K562 (cell line): ENCODE measurements at regions not wholly inside any gene's neighbourhood (a gene's known extent, or its start where the extent isn't known, plus 50 kb on each side); places are given as distances from the start of the nearest gene placed in this dataset.

Experiments used
- ATAC-seq: fragments of 200-7000 bp; cut with Tn5 transposase; 3 replicates; pipeline ENCODE4 v1.9.1; 2020; ENCODE audit warnings: moderate library complexity
- BruUV-seq: library from RNA; stranded (reverse); fragments of 400-500 nt; replicated peaks from 2 replicates; lab custom pipeline; 2021; lab: Mats Ljungman, UMichigan
- CTCF ChIA-PET: fragments of 300-600 bp; formaldehyde crosslinking; extraction: SDS; loops from one replicate; lab custom pipeline; 2021; ENCODE audit warnings: low intra/inter-chr PET ratio; lab: Yijun Ruan, JAX
- POLR2A ChIA-PET: fragments of 300-600, 350-650 bp; sonication (Branson Sonifier 250); formaldehyde crosslinking; extraction: SDS; loops from one replicate; lab custom pipeline; 2021; ENCODE audit warnings: antibody characterized with exemption, inconsistent platforms; lab: Yijun Ruan, JAX
- DNase-seq, 4 experiments: peaks; one replicate each; pipeline versions ENCODE4 v3.0.0 to v3.0.0-alpha.2; 2011 to 2018; ENCODE audit warnings: low spot score in 3 of 4, mixed read lengths in 3 of 4; ENCODE audit errors: extremely low read depth in 1 of 4
- FAIRE-seq: peaks from 2 replicates; lab custom pipeline; 2011; peaks lifted over from hg19 to GRCh38; lab: Jason Lieb, UNC
- H2AFZ ChIP-seq: 2 replicates; pipeline ENCODE4 v1.6.0; 2011; ENCODE audit warnings: low read depth, low read length, control low read depth, inconsistent platforms
- H3K27ac ChIP-seq: fragments of 200-600 bp; 3 replicates; pipeline ENCODE4 v1.8.0; 2011; ENCODE audit warnings: low read depth, mild to moderate bottlenecking, control low read depth, inconsistent platforms, low read length, moderate library complexity, mixed read lengths; ENCODE audit errors: extremely low read depth
- H3K27me3 ChIP-seq, 2 experiments: fragments of 300-600 bp in 1 of 2; 2 replicates in 1 of 2; 3 replicates in 1 of 2; pipeline versions ENCODE4 v1.6.0 to v1.8.0; 2011; ENCODE audit warnings: inconsistent platforms in 2 of 2, low read length in 2 of 2, mild to moderate bottlenecking in 1 of 2, mixed read lengths in 1 of 2, moderate library complexity in 1 of 2; ENCODE audit not compliant: control insufficient read depth in 2 of 2, insufficient read depth in 2 of 2
- H3K36me3 ChIP-seq: fragments of 300-600 bp; 3 replicates; pipeline ENCODE4 v1.8.0; 2011; ENCODE audit warnings: mild to moderate bottlenecking, low read length, inconsistent platforms; ENCODE audit not compliant: control insufficient read depth, insufficient read depth
- H3K4me1 ChIP-seq, 2 experiments: fragments of 200-600 bp in 1 of 2; replicated peaks in 1 of 2; 2 replicates in 1 of 2; 3 replicates in 1 of 2; pipeline versions ENCODE4 v1.5.1 to v1.8.0; 2011; ENCODE audit warnings: inconsistent platforms in 2 of 2, low read length in 2 of 2, mild to moderate bottlenecking in 1 of 2, mixed read lengths in 1 of 2, moderate library complexity in 1 of 2; ENCODE audit not compliant: control insufficient read depth in 2 of 2, insufficient read depth in 2 of 2
- H3K4me2 ChIP-seq: 2 replicates; pipeline ENCODE4 v1.6.1; 2011; ENCODE audit warnings: low read length, control low read depth, inconsistent platforms, mixed read lengths; ENCODE audit not compliant: insufficient read depth
- H3K4me3 ChIP-seq: fragments of 200-600 bp; sonication (generic), shearing (Covaris generic); 2 replicates; pipeline ENCODE4 v1.5.1; 2016; ENCODE audit warnings: control low read depth, inconsistent platforms
- H3K79me2 ChIP-seq: fragments of 200-600 bp; 3 replicates; pipeline ENCODE4 v1.8.0; 2011; ENCODE audit warnings: low read length, inconsistent platforms; ENCODE audit not compliant: control insufficient read depth, insufficient read depth
- H3K9ac ChIP-seq, 2 experiments: 2 replicates each; pipeline versions ENCODE4 v1.6.0 to v1.6.1; 2011; ENCODE audit warnings: low read depth in 2 of 2, low read length in 2 of 2, control low read depth in 1 of 2, inconsistent platforms in 1 of 2, mild to moderate bottlenecking in 1 of 2, mixed read lengths in 1 of 2; ENCODE audit not compliant: insufficient read depth in 1 of 2
- H3K9me1 ChIP-seq: one replicate; pipeline ENCODE4 v1.6.0; 2011; ENCODE audit warnings: inconsistent platforms, mild to moderate bottlenecking, low read length, moderate library complexity; ENCODE audit not compliant: control insufficient read depth, insufficient read depth
- H3K9me3 ChIP-seq: replicated peaks from 2 replicates; pipeline ENCODE4 v1.5.1; 2011; ENCODE audit warnings: low read depth, low read length, inconsistent platforms; ENCODE audit not compliant: control insufficient read depth, insufficient read depth
- H4K20me1 ChIP-seq: replicated peaks from 2 replicates; pipeline ENCODE4 v1.6.1; 2011; ENCODE audit warnings: low read length, inconsistent platforms, mixed read lengths; ENCODE audit not compliant: control insufficient read depth, insufficient read depth
- BCOR ChIP-seq: fragments of 450-650 bp; IDR thresholded peaks from 2 replicates; pipeline ENCODE4 v1.6.1; 2016
- BHLHE40 ChIP-seq: IDR thresholded peaks from 2 replicates; pipeline ENCODE4 v1.6.1; 2011; ENCODE audit warnings: low read length, improper control_type of control experiment
- CBX3 ChIP-seq, 2 experiments: IDR thresholded peaks; 1 replicate in 1 of 2; 2 replicates in 1 of 2; pipeline ENCODE4 v1.6.1; 2012; ENCODE audit warnings: inconsistent platforms in 2 of 2, low read length in 2 of 2, borderline replicate concordance in 1 of 2, control low read depth in 1 of 2
- E2F3 ChIP-seq: fragments of 250-450 bp; sonication (Bioruptor Pico); IDR thresholded peaks from 2 replicates; pipeline ENCODE4 v1.4.0; 2020; ENCODE audit warnings: mild to moderate bottlenecking
- ILF3 ChIP-seq: fragments of 450-650 bp; IDR thresholded peaks from 2 replicates; pipeline ENCODE4 v1.6.1; 2018; ENCODE audit warnings: antibody characterized with exemption, mild to moderate bottlenecking, moderate library complexity, borderline replicate concordance
- NR2F6 ChIP-seq: fragments of 450-650 bp; formaldehyde crosslinking; IDR thresholded peaks from 2 replicates; pipeline ENCODE4 v1.4.0; 2020; ENCODE audit warnings: mild to moderate bottlenecking
- RBM14 ChIP-seq: fragments of 200-400 bp; formaldehyde crosslinking; IDR thresholded peaks from 2 replicates; pipeline ENCODE4 v1.6.1; 2018; ENCODE audit warnings: low read depth, mild to moderate bottlenecking, low read length, moderate library complexity, borderline replicate concordance; ENCODE audit not compliant: insufficient read depth
- ZFX ChIP-seq: sonication (generic); formaldehyde crosslinking; IDR thresholded peaks from 2 replicates; pipeline ENCODE4 v1.8.0; 2022; ENCODE audit warnings: mild to moderate bottlenecking, missing genetic modification reagents, moderate library complexity
- ZHX1 ChIP-seq: fragments of 150-350 bp; conservative IDR thresholded peaks from 2 replicates; pipeline ENCODE4 v1.6.1; 2014; ENCODE audit warnings: low read length
- ZNF24 ChIP-seq: fragments of 450-650 bp; IDR thresholded peaks from 2 replicates; pipeline ENCODE4 v1.6.1; 2016
- ZNF384 ChIP-seq: IDR thresholded peaks from 2 replicates; pipeline ENCODE4 v1.6.1; 2012; ENCODE audit warnings: low read depth, low read length, improper control_type of control experiment
- ZNF584 ChIP-seq: fragments of 200-800 bp; sonication (Bioruptor generic); IDR thresholded peaks from 2 replicates; pipeline ENCODE4 v1.6.1; 2016; ENCODE audit warnings: low read depth, mild to moderate bottlenecking, missing genetic modification characterization, missing compliant biosample characterization
- WGBS: fragments of 100-300 bp; shearing (Covaris generic); methylation state at CpG from one replicate; pipeline ENCODE4 v1.1.6; 2016; ENCODE audit warnings: low coverage, mixed read lengths; ENCODE audit not compliant: insufficient coverage; ENCODE audit errors: missing lambda C conversion rate; 5-methylcytosine and 5-hydroxymethylcytosine counted together
- in situ Hi-C: fragments of 300-500 bp; cut with MboI; formaldehyde crosslinking; loops from 4 replicates; pipeline ENCODE4 v1.15.0; 2018; ENCODE audit warnings: inconsistent platforms, mixed read lengths
- intact Hi-C: fragments of 100-400 bp; cut with micrococcal nuclease; formaldehyde crosslinking; loops from 2 replicates; pipeline ENCODE4 v1.14.2; 2022
- TF ChIP-seq, protein P1 (sequence below), 3 experiments: IDR thresholded peaks in 2 of 3; conservative IDR thresholded peaks in 1 of 3; 2 replicates each; pipeline ENCODE4 v1.5.1; 2011 to 2012; ENCODE audit warnings: low read length in 3 of 3, mild to moderate bottlenecking in 3 of 3, control low read depth in 2 of 3, improper control_type of control experiment in 1 of 3, inconsistent platforms in 1 of 3, low read depth in 1 of 3, mixed read lengths in 1 of 3, moderate library complexity in 1 of 3; ENCODE audit not compliant: insufficient read depth in 2 of 3
- TF ChIP-seq, protein P2 (sequence below): fragments of 450-650 bp; formaldehyde crosslinking; conservative IDR thresholded peaks from 2 replicates; pipeline ENCODE4 v1.4.0; 2022; ENCODE audit warnings: mild to moderate bottlenecking, missing genetic modification characterization
- TF ChIP-seq, protein P3 (sequence below): IDR thresholded peaks from 2 replicates; pipeline ENCODE4 v1.6.1; 2016; ENCODE audit warnings: missing genetic modification characterization, missing compliant biosample characterization

GRCh38 chr10:80966326-80966986 lies 428.8 kb downstream of the SH2D4B start:
- H2AFZ ChIP-seq = no peak overlapping the region
- WGBS = 1% methylated on average over 3 of the region's 3 CpGs
- DNase-seq = no peak
- no peaks in the 10 kb centered on the region for H3K9me3 ChIP-seq
- H3K9ac ChIP-seq = no peak overlapping the region
- H3K36me3 ChIP-seq = no peaks in the 10 kb centered on the region
- intact Hi-C loops = no loop called here
- no peak overlapping the region for H3K27ac ChIP-seq
- no peaks in the 10 kb centered on the region for H3K79me2 ChIP-seq
- ATAC-seq = no peak
- ChIA-PET POLR2A (no interaction called here), CTCF (interaction anchor here (0.6 kb wide), 1 partner anchor 565 kb away, joined by 5 read pairs; no protein-coding TSS in a partner anchor)
- in situ Hi-C loops = no loop called here
- H3K9me1 ChIP-seq = no peaks in the 10 kb centered on the region
- FAIRE-seq = no peak
- H3K27me3 ChIP-seq = no peaks in the 10 kb centered on the region
- H4K20me1 ChIP-seq = no peaks in the 10 kb centered on the region
- no peak overlapping the region for H3K4me3 ChIP-seq
- no peak overlapping the region for H3K4me2 ChIP-seq
- no peaks in the 10 kb centered on the region for H3K4me1 ChIP-seq
- BruUV-seq = no TSS peak
- no peak for TF ChIP-seq BCOR
- TF ChIP-seq BHLHE40 = no peak
- no peak for TF ChIP-seq ZNF584 (CRISPR knock-in tag)
- TF ChIP-seq RBM14 = no peak
- no peak for TF ChIP-seq ZHX1
- TF ChIP-seq ZNF384 = no peak
- no peak for TF ChIP-seq ZFX (CRISPR knock-in tag)
- TF ChIP-seq ILF3 = no peak
- TF ChIP-seq, protein P1, sequence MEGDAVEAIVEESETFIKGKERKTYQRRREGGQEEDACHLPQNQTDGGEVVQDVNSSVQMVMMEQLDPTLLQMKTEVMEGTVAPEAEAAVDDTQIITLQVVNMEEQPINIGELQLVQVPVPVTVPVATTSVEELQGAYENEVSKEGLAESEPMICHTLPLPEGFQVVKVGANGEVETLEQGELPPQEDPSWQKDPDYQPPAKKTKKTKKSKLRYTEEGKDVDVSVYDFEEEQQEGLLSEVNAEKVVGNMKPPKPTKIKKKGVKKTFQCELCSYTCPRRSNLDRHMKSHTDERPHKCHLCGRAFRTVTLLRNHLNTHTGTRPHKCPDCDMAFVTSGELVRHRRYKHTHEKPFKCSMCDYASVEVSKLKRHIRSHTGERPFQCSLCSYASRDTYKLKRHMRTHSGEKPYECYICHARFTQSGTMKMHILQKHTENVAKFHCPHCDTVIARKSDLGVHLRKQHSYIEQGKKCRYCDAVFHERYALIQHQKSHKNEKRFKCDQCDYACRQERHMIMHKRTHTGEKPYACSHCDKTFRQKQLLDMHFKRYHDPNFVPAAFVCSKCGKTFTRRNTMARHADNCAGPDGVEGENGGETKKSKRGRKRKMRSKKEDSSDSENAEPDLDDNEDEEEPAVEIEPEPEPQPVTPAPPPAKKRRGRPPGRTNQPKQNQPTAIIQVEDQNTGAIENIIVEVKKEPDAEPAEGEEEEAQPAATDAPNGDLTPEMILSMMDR (IDR thresholded peaks at IDR 0.05 in 2 of 3, conservative IDR thresholded peaks at IDR 0.05 in 1 of 3; ENCODE audit: insufficient read depth in 2 of 3, low read depth in 1 of 3, low read length in 3 of 3) = no peak
- TF ChIP-seq ZNF24 = no peak
- TF ChIP-seq, protein P2, sequence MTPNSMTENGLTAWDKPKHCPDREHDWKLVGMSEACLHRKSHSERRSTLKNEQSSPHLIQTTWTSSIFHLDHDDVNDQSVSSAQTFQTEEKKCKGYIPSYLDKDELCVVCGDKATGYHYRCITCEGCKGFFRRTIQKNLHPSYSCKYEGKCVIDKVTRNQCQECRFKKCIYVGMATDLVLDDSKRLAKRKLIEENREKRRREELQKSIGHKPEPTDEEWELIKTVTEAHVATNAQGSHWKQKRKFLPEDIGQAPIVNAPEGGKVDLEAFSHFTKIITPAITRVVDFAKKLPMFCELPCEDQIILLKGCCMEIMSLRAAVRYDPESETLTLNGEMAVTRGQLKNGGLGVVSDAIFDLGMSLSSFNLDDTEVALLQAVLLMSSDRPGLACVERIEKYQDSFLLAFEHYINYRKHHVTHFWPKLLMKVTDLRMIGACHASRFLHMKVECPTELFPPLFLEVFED (CRISPR knock-in tag) = no peak
- TF ChIP-seq, protein P3, sequence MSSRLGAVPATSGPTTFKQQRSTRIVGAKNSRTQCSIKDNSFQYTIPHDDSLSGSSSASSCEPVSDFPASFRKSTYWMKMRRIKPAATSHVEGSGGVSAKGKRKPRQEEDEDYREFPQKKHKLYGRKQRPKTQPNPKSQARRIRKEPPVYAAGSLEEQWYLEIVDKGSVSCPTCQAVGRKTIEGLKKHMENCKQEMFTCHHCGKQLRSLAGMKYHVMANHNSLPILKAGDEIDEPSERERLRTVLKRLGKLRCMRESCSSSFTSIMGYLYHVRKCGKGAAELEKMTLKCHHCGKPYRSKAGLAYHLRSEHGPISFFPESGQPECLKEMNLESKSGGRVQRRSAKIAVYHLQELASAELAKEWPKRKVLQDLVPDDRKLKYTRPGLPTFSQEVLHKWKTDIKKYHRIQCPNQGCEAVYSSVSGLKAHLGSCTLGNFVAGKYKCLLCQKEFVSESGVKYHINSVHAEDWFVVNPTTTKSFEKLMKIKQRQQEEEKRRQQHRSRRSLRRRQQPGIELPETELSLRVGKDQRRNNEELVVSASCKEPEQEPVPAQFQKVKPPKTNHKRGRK (tag) = no peak
- TF ChIP-seq NR2F6 (CRISPR knock-in tag) = no peak
- TF ChIP-seq CBX3 (IDR thresholded peaks at IDR 0.05; ENCODE audit: borderline replicate concordance in 1 of 2, low read length in 2 of 2) = no peak
- no peak for TF ChIP-seq E2F3 (CRISPR knock-in tag)
